ENCODE measurements at regions not wholly inside any gene's neighbourhood (a gene's known extent, or its start where the extent isn't known, plus 50 kb on each side); places are given as distances from the start of the nearest gene placed in this dataset.

DNA sequence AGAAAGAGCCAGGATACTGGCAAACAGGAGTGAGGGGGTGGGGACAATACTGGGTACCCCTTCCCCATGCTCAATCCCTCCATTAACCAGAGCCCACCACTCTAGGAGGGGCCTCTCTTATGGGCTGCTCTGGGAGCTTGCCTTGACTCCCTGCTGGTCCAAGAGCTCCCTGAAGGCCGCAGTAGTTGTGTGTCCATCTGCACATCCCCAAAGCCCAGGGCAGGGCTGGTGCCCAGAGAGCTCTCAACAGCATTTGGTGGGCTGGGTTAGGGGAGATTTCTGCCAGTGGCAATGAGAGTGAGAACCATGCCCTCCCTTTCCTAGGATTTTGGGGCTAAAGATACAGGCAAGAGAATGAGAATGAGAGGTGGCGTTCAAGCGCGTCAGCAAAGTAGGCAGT, 230.6 kb upstream of the PMEPA1 start:
- Histone ChIP-seq H3K4me3 (replicated peaks in 1 of 3) (no peak overlapping the region), H3K4me1 (no peaks in the 10 kb centered on the region), H3K9me3 (no peaks in the 10 kb centered on the region), H3K27me3 (no peaks in the 10 kb centered on the region), H3K27ac (no peak overlapping the region), H3K36me3 (no peaks in the 10 kb centered on the region)
- TF ChIP-seq POLR2A (IDR thresholded peaks at IDR 0.05) = no peak
- TF ChIP-seq, protein P1, sequence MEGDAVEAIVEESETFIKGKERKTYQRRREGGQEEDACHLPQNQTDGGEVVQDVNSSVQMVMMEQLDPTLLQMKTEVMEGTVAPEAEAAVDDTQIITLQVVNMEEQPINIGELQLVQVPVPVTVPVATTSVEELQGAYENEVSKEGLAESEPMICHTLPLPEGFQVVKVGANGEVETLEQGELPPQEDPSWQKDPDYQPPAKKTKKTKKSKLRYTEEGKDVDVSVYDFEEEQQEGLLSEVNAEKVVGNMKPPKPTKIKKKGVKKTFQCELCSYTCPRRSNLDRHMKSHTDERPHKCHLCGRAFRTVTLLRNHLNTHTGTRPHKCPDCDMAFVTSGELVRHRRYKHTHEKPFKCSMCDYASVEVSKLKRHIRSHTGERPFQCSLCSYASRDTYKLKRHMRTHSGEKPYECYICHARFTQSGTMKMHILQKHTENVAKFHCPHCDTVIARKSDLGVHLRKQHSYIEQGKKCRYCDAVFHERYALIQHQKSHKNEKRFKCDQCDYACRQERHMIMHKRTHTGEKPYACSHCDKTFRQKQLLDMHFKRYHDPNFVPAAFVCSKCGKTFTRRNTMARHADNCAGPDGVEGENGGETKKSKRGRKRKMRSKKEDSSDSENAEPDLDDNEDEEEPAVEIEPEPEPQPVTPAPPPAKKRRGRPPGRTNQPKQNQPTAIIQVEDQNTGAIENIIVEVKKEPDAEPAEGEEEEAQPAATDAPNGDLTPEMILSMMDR (IDR thresholded peaks at IDR 0.05) = no peak
- 89 to 92% methylated on average over 4 of the region's 4 CpGs for WGBS, 2 donors
- no peak for DNase-seq
- intact Hi-C loops (cut with DNase I) = no loop called here

DNA sequence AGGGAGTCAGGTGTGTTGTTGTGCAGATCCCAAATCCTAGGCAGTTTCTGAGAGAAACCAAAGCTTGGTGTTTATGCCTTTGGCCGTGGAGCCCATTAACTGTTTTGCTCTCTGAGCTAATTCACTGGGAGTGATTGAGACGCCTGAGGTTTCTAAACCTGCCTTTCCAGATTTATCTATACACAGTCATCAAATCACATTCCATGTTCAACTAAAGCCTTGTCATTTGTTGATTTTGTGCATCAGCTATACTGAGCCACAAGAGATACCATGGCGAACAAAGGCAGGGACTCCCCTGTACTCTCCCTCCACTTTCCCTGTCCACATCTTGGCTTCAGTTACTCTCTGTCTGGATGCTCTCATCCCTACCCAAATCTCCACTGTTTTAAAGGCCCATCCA, 229.7 kb upstream of the PMEPA1 start:
- Histone ChIP-seq H3K4me1 (no peaks in the 10 kb centered on the region), H3K4me3 (replicated peaks in 1 of 3) (no peak overlapping the region), H3K27me3 (no peaks in the 10 kb centered on the region), H3K27ac (no peak overlapping the region), H3K9me3 (no peaks in the 10 kb centered on the region), H3K36me3 (no peaks in the 10 kb centered on the region)
- intact Hi-C loops (cut with DNase I) = no loop called here
- 74 to 84% methylated on average over 3 of the region's 3 CpGs for WGBS, 2 donors
- DNase-seq = no peak
- TF ChIP-seq, protein P1 (IDR thresholded peaks at IDR 0.05) = no peak
- no peak for TF ChIP-seq POLR2A (IDR thresholded peaks at IDR 0.05)

- H3K27ac ChIP-seq = no peak overlapping the region
- 66 to 75% methylated on average over 19 of the region's 19 CpGs for WGBS, 2 donors
- intact Hi-C loops (cut with DNase I) = no loop called here
- H3K4me1 ChIP-seq = no peaks in the 10 kb centered on the region
- no peak for DNase-seq
- H3K9me3 ChIP-seq = no peaks in the 10 kb centered on the region
- H3K27me3 ChIP-seq = no peaks in the 10 kb centered on the region
- H3K4me3 ChIP-seq (replicated peaks in 1 of 3) = no peak overlapping the region
- H3K36me3 ChIP-seq = no peaks in the 10 kb centered on the region
- TF ChIP-seq, protein P1 (IDR thresholded peaks at IDR 0.05) = no peak
- no peak for TF ChIP-seq POLR2A (IDR thresholded peaks at IDR 0.05)
Measured at GRCh38 chr20:57938158-57939108, 228.6 kb upstream of the PMEPA1 start.

GRCh38 chr20:57936636-57937385, 227.0 kb upstream of the PMEPA1 start:
- H3K9me3 ChIP-seq = no peaks in the 10 kb centered on the region
- H3K36me3 ChIP-seq = no peaks in the 10 kb centered on the region
- H3K4me1 ChIP-seq = no peaks in the 10 kb centered on the region
- H3K27me3 ChIP-seq = no peaks in the 10 kb centered on the region
- H3K4me3 ChIP-seq (replicated peaks in 1 of 3) = no peak overlapping the region
- WGBS, 2 donors = 84 to 88% methylated on average over 6 of the region's 6 CpGs
- TF ChIP-seq, protein P1 (IDR thresholded peaks at IDR 0.05) = no peak
- TF ChIP-seq POLR2A (IDR thresholded peaks at IDR 0.05) = no peak
- DNase-seq = no peak
- no peak overlapping the region for H3K27ac ChIP-seq
- intact Hi-C loops (cut with DNase I) = no loop called here

- 76 to 86% methylated on average over 10 of the region's 10 CpGs for WGBS, 2 donors
- intact Hi-C loops (cut with DNase I) = no loop called here
- DNase-seq = no peak
Measured at GRCh38 chr20:57934913-57935312, 225.1 kb upstream of the PMEPA1 start.

More at GRCh38 chr20:57934913-57935312, 225.1 kb upstream of the PMEPA1 start:
- H3K4me1 ChIP-seq = no peaks in the 10 kb centered on the region
- no peaks in the 10 kb centered on the region for H3K36me3 ChIP-seq
- no peak for TF ChIP-seq POLR2A (IDR thresholded peaks at IDR 0.05)
- TF ChIP-seq, protein P1 (IDR thresholded peaks at IDR 0.05) = no peak
- H3K27me3 ChIP-seq = no peaks in the 10 kb centered on the region
- no peak overlapping the region for H3K27ac ChIP-seq
- no peak overlapping the region for H3K4me3 ChIP-seq (replicated peaks in 1 of 3)
- H3K9me3 ChIP-seq = no peaks in the 10 kb centered on the region
